Loucy (cell line): ENCODE measurements at regions not wholly inside any gene's neighbourhood (a gene's known extent, or its start where the extent isn't known, plus 50 kb on each side); places are given as distances from the start of the nearest gene placed in this dataset.

Source experiments
- CTCF ChIP-seq: fragments of 200-600 bp; sonication (generic); conservative IDR thresholded peaks from 2 replicates; pipeline ENCODE4 v1.5.1; 2014; ENCODE audit warnings: mild to moderate bottlenecking, antibody characterized with exemption, low read length
- EZH2phosphoT487 ChIP-seq: fragments of 200-600 bp; IDR thresholded peaks from 2 replicates; pipeline ENCODE4 v1.6.1; 2018; ENCODE audit warnings: antibody characterized with exemption, mild to moderate bottlenecking, moderate library complexity, borderline replicate concordance

GRCh38 chr1:172777767-172778166, 118.9 kb downstream of the FASLG start:
- TF ChIP-seq CTCF (no peak), EZH2phosphoT487 (no peak)
